Glomerular visceral epithelial cell (primary cell): ENCODE measurements at regions not wholly inside any gene's neighbourhood (a gene's known extent, or its start where the extent isn't known, plus 50 kb on each side); places are given as distances from the start of the nearest gene placed in this dataset.
"Not testable (repeated sequence)": the region's sequence is repeated elsewhere in the genome, so short reads cannot be mapped to it uniquely, and the experiment has no call there.

ENCODE experiments used
- DNase-seq: peaks from one replicate; pipeline ENCODE4 v3.0.0-alpha.2; 2016; ENCODE audit errors: extremely low spot score

GRCh38 chr18:43805646-43806194 is 528.4 kb upstream of the SYT4 start:
- no peak for DNase-seq

- no peak for DNase-seq
These were observed 535.3 kb upstream of the SYT4 start for GRCh38 chr18:43812627-43813026.

GRCh38 chr18:43819397-43819796 is 542.1 kb upstream of the SYT4 start:
- no peak for DNase-seq

GRCh38 chr18:43819873-43820272 is 542.6 kb upstream of the SYT4 start:
- DNase-seq: no peak

- no peak for DNase-seq
These were observed 548.5 kb upstream of the SYT4 start for GRCh38 chr18:43825768-43826167.

GRCh38 chr18:43826215-43826614 is 548.9 kb upstream of the SYT4 start:
- no peak for DNase-seq

- DNase-seq: no peak
These were observed 550.0 kb upstream of the SYT4 start for GRCh38 chr18:43827311-43827710.

- DNase-seq: no peak
These were observed 553.0 kb upstream of the SYT4 start for GRCh38 chr18:43830303-43830702.

- no peak for DNase-seq
These were observed 553.7 kb upstream of the SYT4 start for GRCh38 chr18:43830947-43831346.

GRCh38 chr18:43846299-43846698 is 569.0 kb upstream of the SYT4 start:
- DNase-seq: no peak

- peak; percentile 38 for DNase-seq
These were observed 570.1 kb upstream of the SYT4 start for GRCh38 chr18:43847164-43848091.

GRCh38 chr18:43849831-43850230 is 572.5 kb upstream of the SYT4 start:
- not testable (repeated sequence) for DNase-seq

GRCh38 chr18:43855376-43855775 is 578.1 kb upstream of the SYT4 start:
- no peak for DNase-seq

- no peak for DNase-seq
These were observed 585.9 kb upstream of the SYT4 start for GRCh38 chr18:43863180-43863579.

- peak; percentile 12 for DNase-seq
These were observed 589.4 kb upstream of the SYT4 start for GRCh38 chr18:43866696-43867095.

- DNase-seq: no peak
These were observed 591.3 kb upstream of the SYT4 start for GRCh38 chr18:43868497-43868995.

GRCh38 chr18:43869451-43870008 is 592.2 kb upstream of the SYT4 start:
- DNase-seq: no peak

GRCh38 chr18:43870626-43871025 is 593.3 kb upstream of the SYT4 start:
- no peak for DNase-seq

GRCh38 chr18:43875511-43875910 is 598.2 kb upstream of the SYT4 start:
- no peak for DNase-seq

- no peak for DNase-seq
These were observed 599.0 kb upstream of the SYT4 start for GRCh38 chr18:43876286-43876685.

GRCh38 chr18:43876748-43877147 is 599.5 kb upstream of the SYT4 start:
- DNase-seq: no peak

- no peak for DNase-seq
These were observed 600.5 kb upstream of the SYT4 start for GRCh38 chr18:43877616-43878321.
